ENCODE measurements at regions not wholly inside any gene's neighbourhood (a gene's known extent, or its start where the extent isn't known, plus 50 kb on each side); places are given as distances from the start of the nearest gene placed in this dataset.

GRCh38 chr21:43316156-43316845 is 110.6 kb downstream of the SIK1 start:
- DNase-seq: no peak

- DNase-seq: no peak
Observed at GRCh38 chr21:43315244-43316137, 111.4 kb downstream of the SIK1 start.

GRCh38 chr21:43313939-43314405 is 113.0 kb downstream of the SIK1 start:
- DNase-seq: no peak

GRCh38 chr21:43313221-43313938 is 113.6 kb downstream of the SIK1 start:
- no peak for DNase-seq

GRCh38 chr21:43312751-43313169 is 114.2 kb downstream of the SIK1 start:
- no peak for DNase-seq

- DNase-seq: no peak
Observed at GRCh38 chr21:43312011-43312410, 114.9 kb downstream of the SIK1 start.

- peak; percentile 71 for DNase-seq
Observed at GRCh38 chr21:43311301-43311817, 115.6 kb downstream of the SIK1 start.

GRCh38 chr21:43308815-43309283 is 118.1 kb downstream of the SIK1 start:
- DNase-seq: no peak

GRCh38 chr21:43308101-43308814 is 118.7 kb downstream of the SIK1 start:
- DNase-seq: no peak

GRCh38 chr21:43307677-43308070 is 119.3 kb downstream of the SIK1 start:
- DNase-seq: no peak

- DNase-seq: no peak
Observed at GRCh38 chr21:43306911-43307676, 119.8 kb downstream of the SIK1 start.

GRCh38 chr21:43306391-43306790 is 120.5 kb downstream of the SIK1 start:
- DNase-seq: no peak

GRCh38 chr21:43305811-43306311 is 121.1 kb downstream of the SIK1 start:
- no peak for DNase-seq

- no peak for DNase-seq
Observed at GRCh38 chr21:43305336-43305665, 121.6 kb downstream of the SIK1 start.

- DNase-seq: no peak
Observed at GRCh38 chr21:43304621-43305335, 122.2 kb downstream of the SIK1 start.

GRCh38 chr21:43304206-43304605 is 122.7 kb downstream of the SIK1 start:
- no peak for DNase-seq

- DNase-seq: no peak
Observed at GRCh38 chr21:43303275-43304178, 123.4 kb downstream of the SIK1 start.

- no peak for DNase-seq
Observed at GRCh38 chr21:43302769-43303168, 124.2 kb downstream of the SIK1 start.

- no peak for DNase-seq
Observed at GRCh38 chr21:43302062-43302700, 124.8 kb downstream of the SIK1 start.

Data from NCI-H2081 treated with DMSO at 0.1 percent for 48 hours (cell line).